K562 (cell line): ENCODE measurements at regions not wholly inside any gene's neighbourhood (a gene's known extent, or its start where the extent isn't known, plus 50 kb on each side); places are given as distances from the start of the nearest gene placed in this dataset.

Experiments
- BRD9 ChIP-seq: fragments of 450-650 bp; IDR thresholded peaks from 2 replicates; pipeline ENCODE4 v1.6.1; 2018; ENCODE audit warnings: low read depth; ENCODE audit not compliant: partially characterized antibody
- CBFB ChIP-seq: sonication (generic); formaldehyde crosslinking; IDR thresholded peaks from 2 replicates; pipeline ENCODE4 v1.4.0; 2020; ENCODE audit warnings: mild to moderate bottlenecking, missing genetic modification reagents
- CREB1 ChIP-seq, 2 experiments: sonication (generic) in 1 of 2; formaldehyde crosslinking in 1 of 2; IDR thresholded peaks; 2 replicates each; pipeline versions ENCODE4 v1.6.1 to v1.8.0; 2012 to 2022; ENCODE audit warnings: inconsistent platforms in 1 of 2, mild to moderate bottlenecking in 1 of 2, missing genetic modification reagents in 1 of 2, moderate library complexity in 1 of 2
- CREM ChIP-seq: IDR thresholded peaks from 2 replicates; pipeline ENCODE4 v1.6.1; 2014; ENCODE audit warnings: antibody characterized with exemption, low read depth
- HSF4 ChIP-seq: fragments of 250-450 bp; sonication (Bioruptor Pico); IDR thresholded peaks from 2 replicates; pipeline ENCODE4 v2.1.2; 2022; ENCODE audit warnings: mild to moderate bottlenecking, moderate library complexity, borderline replicate concordance
- MYC ChIP-seq, 2 experiments: fragments of 250-450 bp in 1 of 2; sonication (Bioruptor Pico) in 1 of 2; IDR thresholded peaks; 2 replicates each; pipeline versions ENCODE4 v1.5.1 to v1.6.1; 2012 to 2021; ENCODE audit warnings: low read depth in 2 of 2, borderline replicate concordance in 1 of 2, improper control_type of control experiment in 1 of 2, low read length in 1 of 2, mild to moderate bottlenecking in 1 of 2, moderate library complexity in 1 of 2
- POLR2AphosphoS5 ChIP-seq: IDR thresholded peaks from 2 replicates; pipeline ENCODE4 v1.6.1; 2011; ENCODE audit warnings: mild to moderate bottlenecking, low read depth, low read length, moderate library complexity; ENCODE audit not compliant: control insufficient read depth, insufficient read depth
- SMAD3 ChIP-seq: fragments of 450-650 bp; formaldehyde crosslinking; conservative IDR thresholded peaks from 2 replicates; pipeline ENCODE4 v1.4.0; 2020; ENCODE audit warnings: mild to moderate bottlenecking
- SNRNP70 ChIP-seq: fragments of 200-400 bp; formaldehyde crosslinking; optimal IDR thresholded peaks from 2 replicates; pipeline ENCODE3; 2017; ENCODE audit warnings: low read depth, low read length
- SRSF1 ChIP-seq: fragments of 200-400 bp; formaldehyde crosslinking; IDR thresholded peaks from 2 replicates; pipeline ENCODE4 v1.6.1; 2017; ENCODE audit warnings: mild to moderate bottlenecking, low read depth, low read length, moderate library complexity
- TCF7 ChIP-seq: sonication (generic); IDR thresholded peaks from 2 replicates; pipeline ENCODE4 v1.6.1; 2016; ENCODE audit warnings: antibody characterized with exemption, borderline replicate concordance
- TF ChIP-seq, protein P1 (sequence below), 3 experiments: IDR thresholded peaks in 2 of 3; conservative IDR thresholded peaks in 1 of 3; 2 replicates each; pipeline ENCODE4 v1.5.1; 2011 to 2012; ENCODE audit warnings: low read length in 3 of 3, mild to moderate bottlenecking in 3 of 3, control low read depth in 2 of 3, improper control_type of control experiment in 1 of 3, inconsistent platforms in 1 of 3, low read depth in 1 of 3, mixed read lengths in 1 of 3, moderate library complexity in 1 of 3; ENCODE audit not compliant: insufficient read depth in 2 of 3
- TF ChIP-seq, protein P2 (sequence below): fragments of 450-650 bp; IDR thresholded peaks from 2 replicates; pipeline ENCODE4 v1.7.0; 2016; ENCODE audit warnings: borderline replicate concordance

- TF ChIP-seq, protein P1, sequence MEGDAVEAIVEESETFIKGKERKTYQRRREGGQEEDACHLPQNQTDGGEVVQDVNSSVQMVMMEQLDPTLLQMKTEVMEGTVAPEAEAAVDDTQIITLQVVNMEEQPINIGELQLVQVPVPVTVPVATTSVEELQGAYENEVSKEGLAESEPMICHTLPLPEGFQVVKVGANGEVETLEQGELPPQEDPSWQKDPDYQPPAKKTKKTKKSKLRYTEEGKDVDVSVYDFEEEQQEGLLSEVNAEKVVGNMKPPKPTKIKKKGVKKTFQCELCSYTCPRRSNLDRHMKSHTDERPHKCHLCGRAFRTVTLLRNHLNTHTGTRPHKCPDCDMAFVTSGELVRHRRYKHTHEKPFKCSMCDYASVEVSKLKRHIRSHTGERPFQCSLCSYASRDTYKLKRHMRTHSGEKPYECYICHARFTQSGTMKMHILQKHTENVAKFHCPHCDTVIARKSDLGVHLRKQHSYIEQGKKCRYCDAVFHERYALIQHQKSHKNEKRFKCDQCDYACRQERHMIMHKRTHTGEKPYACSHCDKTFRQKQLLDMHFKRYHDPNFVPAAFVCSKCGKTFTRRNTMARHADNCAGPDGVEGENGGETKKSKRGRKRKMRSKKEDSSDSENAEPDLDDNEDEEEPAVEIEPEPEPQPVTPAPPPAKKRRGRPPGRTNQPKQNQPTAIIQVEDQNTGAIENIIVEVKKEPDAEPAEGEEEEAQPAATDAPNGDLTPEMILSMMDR (IDR thresholded peaks at IDR 0.05 in 2 of 3, conservative IDR thresholded peaks at IDR 0.05 in 1 of 3; ENCODE audit: insufficient read depth in 2 of 3, low read depth in 1 of 3, low read length in 3 of 3), result no peak
- TF ChIP-seq, protein P2, sequence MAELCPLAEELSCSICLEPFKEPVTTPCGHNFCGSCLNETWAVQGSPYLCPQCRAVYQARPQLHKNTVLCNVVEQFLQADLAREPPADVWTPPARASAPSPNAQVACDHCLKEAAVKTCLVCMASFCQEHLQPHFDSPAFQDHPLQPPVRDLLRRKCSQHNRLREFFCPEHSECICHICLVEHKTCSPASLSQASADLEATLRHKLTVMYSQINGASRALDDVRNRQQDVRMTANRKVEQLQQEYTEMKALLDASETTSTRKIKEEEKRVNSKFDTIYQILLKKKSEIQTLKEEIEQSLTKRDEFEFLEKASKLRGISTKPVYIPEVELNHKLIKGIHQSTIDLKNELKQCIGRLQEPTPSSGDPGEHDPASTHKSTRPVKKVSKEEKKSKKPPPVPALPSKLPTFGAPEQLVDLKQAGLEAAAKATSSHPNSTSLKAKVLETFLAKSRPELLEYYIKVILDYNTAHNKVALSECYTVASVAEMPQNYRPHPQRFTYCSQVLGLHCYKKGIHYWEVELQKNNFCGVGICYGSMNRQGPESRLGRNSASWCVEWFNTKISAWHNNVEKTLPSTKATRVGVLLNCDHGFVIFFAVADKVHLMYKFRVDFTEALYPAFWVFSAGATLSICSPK, result no peak
- TF ChIP-seq HSF4 (CRISPR knock-in tag), result no peak
- no peak for TF ChIP-seq SNRNP70
- TF ChIP-seq CBFB (CRISPR knock-in tag), result no peak
- no peak for TF ChIP-seq MYC (IDR thresholded peaks at IDR 0.05; ENCODE audit: low read depth, low read length)
- no peak for TF ChIP-seq MYC (CRISPR knock-in tag; IDR thresholded peaks at IDR 0.05; ENCODE audit: borderline replicate concordance, low read depth)
- TF ChIP-seq POLR2AphosphoS5, result no peak
- TF ChIP-seq TCF7, result no peak
- TF ChIP-seq BRD9, result no peak
- no peak for TF ChIP-seq SRSF1
- no peak for TF ChIP-seq CREB1 (IDR thresholded peaks at IDR 0.05)
- no peak for TF ChIP-seq CREB1 (CRISPR knock-in tag; IDR thresholded peaks at IDR 0.05)
- no peak for TF ChIP-seq SMAD3
- no peak for TF ChIP-seq CREM
These were observed 483.2 kb upstream of the EEF2KMT start for GRCh38 chr16:5580772-5581171.
